Nephron (organoid): ENCODE measurements at regions not wholly inside any gene's neighbourhood (a gene's known extent, or its start where the extent isn't known, plus 50 kb on each side); places are given as distances from the start of the nearest gene placed in this dataset.

ENCODE experiments used
- H3K27ac Mint-ChIP-seq, 3 experiments: 2 replicates each; pipeline ENCODE4 v1.8.0; 2020; ENCODE audit warnings: mixed read lengths in 3 of 3, mild to moderate bottlenecking in 2 of 3, moderate library complexity in 1 of 3
- H3K27me3 Mint-ChIP-seq: 2 replicates; pipeline ENCODE4 v1.8.0; 2021; ENCODE audit warnings: low read depth, mild to moderate bottlenecking, moderate library complexity, mixed read lengths
- H3K36me3 Mint-ChIP-seq: 2 replicates; pipeline ENCODE4 v1.8.0; 2020; ENCODE audit warnings: low read depth, mixed read lengths
- H3K4me1 Mint-ChIP-seq: 2 replicates; pipeline ENCODE4 v1.8.0; 2020; ENCODE audit warnings: mixed read lengths
- H3K4me3 Mint-ChIP-seq, 3 experiments: 2 replicates each; pipeline ENCODE4 v1.8.0; 2020; ENCODE audit warnings: mild to moderate bottlenecking in 3 of 3, mixed read lengths in 3 of 3, moderate library complexity in 2 of 3
- H3K9me3 Mint-ChIP-seq: 2 replicates; pipeline ENCODE4 v1.8.0; 2020; ENCODE audit warnings: mixed read lengths
- TF ChIP-seq, protein P1 (sequence below), 3 experiments: fragments of 200-600 bp; sonication (generic); IDR thresholded peaks; one replicate each; pipeline ENCODE4 v1.5.0; 2021; ENCODE audit warnings: antibody characterized with exemption in 3 of 3; ENCODE audit not compliant: unreplicated experiment in 3 of 3

GRCh38 chr15:61623746-61624145 is 394.6 kb upstream of the RORA start:
- H3K4me1 Mint-ChIP-seq: peaks cover 9% of the 10 kb centered on the region
- no peaks in the 10 kb centered on the region for H3K27me3 Mint-ChIP-seq
- no peaks in the 10 kb centered on the region for H3K9me3 Mint-ChIP-seq
- no peak overlapping the region for H3K27ac Mint-ChIP-seq
- peak overlapping the region in 1 of 3 experiments; percentile 6 for H3K4me3 Mint-ChIP-seq
- TF ChIP-seq, protein P1, sequence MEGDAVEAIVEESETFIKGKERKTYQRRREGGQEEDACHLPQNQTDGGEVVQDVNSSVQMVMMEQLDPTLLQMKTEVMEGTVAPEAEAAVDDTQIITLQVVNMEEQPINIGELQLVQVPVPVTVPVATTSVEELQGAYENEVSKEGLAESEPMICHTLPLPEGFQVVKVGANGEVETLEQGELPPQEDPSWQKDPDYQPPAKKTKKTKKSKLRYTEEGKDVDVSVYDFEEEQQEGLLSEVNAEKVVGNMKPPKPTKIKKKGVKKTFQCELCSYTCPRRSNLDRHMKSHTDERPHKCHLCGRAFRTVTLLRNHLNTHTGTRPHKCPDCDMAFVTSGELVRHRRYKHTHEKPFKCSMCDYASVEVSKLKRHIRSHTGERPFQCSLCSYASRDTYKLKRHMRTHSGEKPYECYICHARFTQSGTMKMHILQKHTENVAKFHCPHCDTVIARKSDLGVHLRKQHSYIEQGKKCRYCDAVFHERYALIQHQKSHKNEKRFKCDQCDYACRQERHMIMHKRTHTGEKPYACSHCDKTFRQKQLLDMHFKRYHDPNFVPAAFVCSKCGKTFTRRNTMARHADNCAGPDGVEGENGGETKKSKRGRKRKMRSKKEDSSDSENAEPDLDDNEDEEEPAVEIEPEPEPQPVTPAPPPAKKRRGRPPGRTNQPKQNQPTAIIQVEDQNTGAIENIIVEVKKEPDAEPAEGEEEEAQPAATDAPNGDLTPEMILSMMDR (IDR thresholded peaks at IDR 0.05; ENCODE audit: unreplicated experiment in 3 of 3): no peak
- no peaks in the 10 kb centered on the region for H3K36me3 Mint-ChIP-seq

DNA sequence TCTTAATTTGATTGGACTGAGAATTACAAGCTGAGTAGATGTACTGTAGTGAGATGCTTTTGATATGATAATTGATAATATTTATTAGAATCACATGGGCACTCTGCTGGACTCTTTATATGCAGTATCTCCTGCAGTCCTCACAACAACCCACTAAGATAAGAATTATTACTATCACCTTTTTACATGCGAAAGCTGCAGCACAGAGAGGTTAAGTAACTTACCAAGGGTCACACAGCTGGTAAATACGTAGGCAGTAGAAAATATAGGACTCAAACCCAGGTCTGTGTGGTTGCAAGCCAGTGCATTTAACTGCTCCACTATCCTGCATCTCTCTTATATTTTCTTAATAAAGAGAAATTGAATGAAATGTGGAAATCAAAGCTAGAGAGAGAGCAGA is 392.8 kb upstream of the RORA start:
- H3K36me3 Mint-ChIP-seq: no peaks in the 10 kb centered on the region
- H3K27ac Mint-ChIP-seq: no peak overlapping the region
- no peaks in the 10 kb centered on the region for H3K27me3 Mint-ChIP-seq
- H3K4me3 Mint-ChIP-seq: no peak overlapping the region
- H3K4me1 Mint-ChIP-seq: peaks cover 9% of the 10 kb centered on the region
- peaks cover 3% of the 10 kb centered on the region for H3K9me3 Mint-ChIP-seq
- TF ChIP-seq, protein P1 (IDR thresholded peaks at IDR 0.05; ENCODE audit: unreplicated experiment in 3 of 3): no peak

- Mint-ChIP-seq H3K9me3 (peaks cover 7% of the 10 kb centered on the region), H3K4me1 (peaks cover 9% of the 10 kb centered on the region), H3K27me3 (no peaks in the 10 kb centered on the region), H3K27ac (no peak overlapping the region), H3K36me3 (no peaks in the 10 kb centered on the region), H3K4me3 (no peak overlapping the region)
- TF ChIP-seq, protein P1 (IDR thresholded peaks at IDR 0.05; ENCODE audit: unreplicated experiment in 3 of 3): peak; percentile 57 to 67 (median 61)
These were observed 392.0 kb upstream of the RORA start for GRCh38 chr15:61621146-61621545.

GRCh38 chr15:61620151-61620550 is 391.0 kb upstream of the RORA start:
- peaks cover 4% of the 10 kb centered on the region for H3K27me3 Mint-ChIP-seq
- TF ChIP-seq, protein P1 (IDR thresholded peaks at IDR 0.05; ENCODE audit: unreplicated experiment in 3 of 3): no peak
- peaks cover 9% of the 10 kb centered on the region for H3K4me1 Mint-ChIP-seq
- H3K4me3 Mint-ChIP-seq: no peak overlapping the region
- H3K36me3 Mint-ChIP-seq: no peaks in the 10 kb centered on the region
- peaks cover 12% of the 10 kb centered on the region for H3K9me3 Mint-ChIP-seq
- no peak overlapping the region for H3K27ac Mint-ChIP-seq

DNA sequence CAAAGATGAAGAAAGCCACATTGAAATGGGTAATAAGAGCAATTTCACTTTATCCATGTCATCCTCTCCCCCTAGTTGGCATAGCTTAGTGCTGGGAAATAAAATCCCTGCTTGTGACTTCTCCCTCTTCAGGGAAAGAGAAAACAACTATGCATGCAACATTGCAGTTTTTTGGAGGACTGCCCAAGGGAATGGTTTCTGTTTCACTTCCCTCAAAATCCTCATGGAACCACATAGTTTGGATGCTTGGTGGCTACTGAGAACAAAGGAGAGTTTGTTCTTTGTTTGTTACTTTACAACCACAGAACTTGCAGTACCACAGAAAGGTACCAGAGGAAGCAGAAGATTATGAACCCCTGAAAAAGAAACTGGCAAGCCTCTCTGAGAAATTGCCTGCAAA is 384.6 kb upstream of the RORA start:
- H3K27me3 Mint-ChIP-seq: peaks cover 4% of the 10 kb centered on the region
- no peaks in the 10 kb centered on the region for H3K4me1 Mint-ChIP-seq
- peaks cover 28% of the 10 kb centered on the region for H3K9me3 Mint-ChIP-seq
- no peak overlapping the region for H3K27ac Mint-ChIP-seq
- H3K4me3 Mint-ChIP-seq: no peak overlapping the region
- H3K36me3 Mint-ChIP-seq: no peaks in the 10 kb centered on the region
- TF ChIP-seq, protein P1 (IDR thresholded peaks at IDR 0.05; ENCODE audit: unreplicated experiment in 3 of 3): no peak

DNA sequence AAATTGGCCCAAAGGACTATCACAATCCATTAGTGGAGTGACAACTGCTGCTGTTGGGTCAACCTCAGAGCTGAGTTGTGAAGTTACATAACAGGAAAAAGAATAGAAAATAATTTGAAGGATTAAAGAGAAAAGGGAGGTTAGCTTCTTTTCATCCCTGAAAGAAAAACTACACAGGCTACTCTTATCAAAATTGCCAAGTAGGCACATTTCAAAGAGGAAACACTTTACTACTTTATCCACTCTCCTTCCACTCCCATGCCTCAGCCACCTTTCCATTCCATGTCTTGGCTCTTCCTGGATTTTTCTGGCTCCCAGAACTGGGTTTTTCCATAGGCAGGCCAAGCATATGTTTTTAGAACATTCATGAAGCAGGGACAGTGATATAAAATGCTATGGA is 384.0 kb upstream of the RORA start:
- Mint-ChIP-seq H3K36me3 (no peaks in the 10 kb centered on the region), H3K9me3 (peaks cover 28% of the 10 kb centered on the region), H3K27ac (no peak overlapping the region), H3K4me3 (no peak overlapping the region), H3K27me3 (peaks cover 4% of the 10 kb centered on the region), H3K4me1 (no peaks in the 10 kb centered on the region)
- TF ChIP-seq, protein P1 (IDR thresholded peaks at IDR 0.05; ENCODE audit: unreplicated experiment in 3 of 3): no peak
